HT1080 (cell line): ENCODE measurements at regions not wholly inside any gene's neighbourhood (a gene's known extent, or its start where the extent isn't known, plus 50 kb on each side); places are given as distances from the start of the nearest gene placed in this dataset.

Experiments used
- DNase-seq: peaks from one replicate; pipeline ENCODE4 v3.0.0-alpha.2; 2015; ENCODE audit warnings: low read depth

DNA sequence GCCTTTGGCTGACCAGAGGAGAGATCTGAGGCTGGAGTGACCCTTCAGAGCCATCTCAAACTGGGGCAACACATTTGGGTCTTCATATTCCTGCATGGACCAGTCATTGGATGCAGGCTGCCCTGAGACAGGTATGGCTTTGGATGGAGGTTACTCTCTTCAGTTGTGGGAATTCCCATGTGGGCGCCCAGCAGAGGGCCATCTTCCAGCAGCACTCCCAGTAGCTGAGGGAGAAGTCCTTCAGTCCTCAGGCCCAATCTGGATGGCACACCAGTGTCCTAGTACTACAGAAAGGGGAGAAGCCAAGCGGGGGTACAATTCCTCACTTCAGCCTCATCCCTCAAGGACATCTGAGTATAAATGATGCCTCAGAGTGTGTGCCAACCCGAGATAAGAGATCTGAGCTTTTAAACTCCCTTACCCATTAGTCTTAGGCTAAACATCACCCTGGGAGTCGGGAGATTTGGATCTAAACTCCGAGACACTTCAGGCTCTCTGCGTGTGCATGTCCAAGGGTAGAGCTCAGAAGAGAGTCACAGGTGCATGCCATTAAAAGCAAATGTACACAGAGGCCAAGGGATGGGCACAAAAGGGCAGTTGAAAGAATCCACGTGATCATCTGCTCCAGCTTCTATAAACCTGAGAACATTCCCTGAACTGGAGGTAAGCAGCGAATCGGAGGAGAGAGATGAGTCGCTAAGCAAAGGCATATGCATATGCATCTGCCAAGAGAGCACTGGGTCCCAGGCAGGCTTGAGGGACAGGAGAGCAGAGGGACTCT is 204.6 kb downstream of the CD83 start:
- no peak for DNase-seq

DNA sequence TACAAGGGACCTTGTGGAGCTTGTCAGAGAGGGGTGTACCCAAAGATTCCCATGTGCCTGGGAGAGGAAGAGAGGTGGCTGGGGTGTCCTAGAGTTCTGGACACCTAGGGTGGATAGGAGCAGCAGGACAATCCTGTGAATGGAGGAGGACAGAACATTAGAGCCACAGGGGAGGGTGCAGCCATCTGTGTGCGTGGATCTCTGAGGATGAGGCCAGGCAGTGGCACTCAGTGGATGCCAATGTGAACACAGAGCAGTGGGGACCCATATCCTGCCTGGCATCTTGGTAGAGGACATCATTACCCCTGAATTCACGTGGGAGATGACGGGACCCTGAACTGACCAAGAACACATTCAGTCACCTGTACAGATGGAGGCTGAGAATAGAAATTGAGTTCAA is 205.3 kb downstream of the CD83 start:
- DNase-seq, result no peak

DNA sequence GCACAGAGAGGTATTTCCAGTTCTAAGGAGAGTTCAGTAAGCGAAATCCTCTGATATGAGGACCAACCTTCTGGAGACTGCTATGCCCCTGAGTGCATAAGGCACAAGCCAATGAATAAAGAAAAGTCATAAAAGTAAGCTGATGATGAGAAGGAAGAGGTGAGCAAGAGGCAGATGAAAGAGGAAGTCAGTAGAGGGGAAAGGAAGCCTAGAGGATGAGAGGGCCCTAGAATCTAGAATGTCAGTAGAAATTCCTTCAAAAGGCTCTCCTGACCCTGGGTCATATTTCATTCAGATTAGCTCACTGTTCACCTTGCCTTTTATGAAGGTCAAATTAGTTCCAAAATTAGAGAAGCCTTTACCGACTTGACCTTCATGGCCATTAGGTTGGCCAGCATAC is 209.2 kb downstream of the CD83 start:
- no peak for DNase-seq

DNA sequence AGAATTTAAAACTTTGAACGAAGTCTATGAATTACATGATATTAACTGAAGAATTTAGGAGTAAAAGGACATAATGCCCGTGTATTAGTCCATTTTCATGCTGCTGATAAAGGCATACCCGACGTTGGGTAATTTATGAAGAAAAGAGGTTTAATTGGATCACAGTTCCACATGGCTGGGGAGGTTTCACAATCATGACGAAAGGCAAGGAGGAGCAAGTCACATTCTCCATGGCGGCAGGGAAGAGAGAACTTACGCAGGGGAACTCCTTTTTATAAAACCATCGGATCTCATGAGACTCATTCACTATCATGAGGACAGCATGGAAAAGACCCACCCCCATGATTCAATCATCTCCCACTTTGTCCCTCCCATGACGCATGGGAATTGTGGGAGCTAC is 210.6 kb downstream of the CD83 start:
- no peak for DNase-seq

DNA sequence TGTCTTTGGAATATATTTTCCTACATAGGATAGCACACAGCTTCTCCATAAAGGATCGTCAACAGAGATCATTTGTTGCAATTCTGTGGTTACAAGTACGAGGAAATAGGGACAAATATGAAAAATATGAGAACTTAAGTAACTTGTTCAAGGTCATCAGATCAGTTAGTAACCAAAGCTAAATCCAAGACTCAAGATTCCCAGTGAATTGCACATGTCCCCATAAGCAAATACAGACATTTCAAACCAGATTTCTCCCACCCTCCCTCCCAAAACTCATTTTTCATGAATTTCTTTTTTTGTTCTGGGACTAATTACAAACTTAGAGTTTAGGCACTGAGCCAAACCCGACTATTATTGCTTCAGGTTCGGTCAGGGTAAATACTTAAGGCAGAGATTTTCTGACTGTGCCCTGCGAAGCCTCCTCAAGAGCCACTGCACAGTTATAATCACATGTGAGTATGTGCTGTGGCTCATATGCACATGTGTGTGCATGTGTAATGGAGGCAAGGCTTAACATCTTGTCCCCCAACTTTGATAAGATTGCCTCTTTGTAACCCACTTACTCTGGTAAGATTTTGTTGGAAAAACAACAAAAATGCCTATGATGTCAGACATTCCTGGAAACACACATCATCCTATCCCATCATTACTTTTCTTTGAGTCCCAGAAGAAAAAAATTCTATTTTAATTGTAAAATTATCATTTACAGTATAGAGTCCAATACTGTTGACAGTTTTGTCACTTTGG is 216.2 kb downstream of the CD83 start:
- no peak for DNase-seq

DNA sequence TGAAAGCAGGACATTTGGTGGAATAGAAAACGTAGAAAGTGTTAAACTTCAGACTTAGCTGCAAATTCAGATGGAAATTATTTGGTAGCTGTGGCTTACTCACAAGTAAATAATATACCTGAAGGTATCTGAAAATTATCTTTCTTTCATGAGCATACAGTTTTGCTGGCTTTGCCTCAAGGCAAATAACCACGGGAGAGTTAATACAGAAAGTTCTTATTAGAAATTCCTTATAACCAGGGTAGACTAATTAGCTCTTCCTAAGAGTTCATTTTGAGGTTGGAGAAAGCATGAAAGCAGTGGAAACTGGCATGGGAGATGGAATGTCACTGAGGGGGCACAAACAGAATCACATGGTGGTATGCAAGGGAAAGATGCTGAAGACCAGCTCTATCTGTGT is 217.5 kb downstream of the CD83 start:
- DNase-seq, result no peak

DNA sequence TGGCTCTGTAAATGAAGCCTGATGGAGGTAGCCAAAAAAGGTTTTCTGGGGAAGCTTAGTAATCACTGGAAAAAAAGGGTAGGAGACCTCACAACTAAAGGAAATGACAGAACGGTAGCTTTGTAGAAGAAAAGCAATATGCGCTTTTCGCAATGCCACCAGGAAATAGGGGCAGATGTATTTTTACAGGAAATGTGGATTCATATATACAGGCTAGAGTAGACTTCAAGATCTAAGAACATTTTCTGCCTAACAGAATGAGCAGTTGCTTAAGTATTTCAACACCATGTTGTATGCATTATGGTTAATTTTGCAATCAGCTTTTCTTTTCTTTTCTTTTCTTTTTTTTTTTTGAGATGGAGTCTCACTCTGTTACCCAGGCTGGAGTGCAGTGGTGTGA is 219.6 kb downstream of the CD83 start:
- DNase-seq, result no peak

DNA sequence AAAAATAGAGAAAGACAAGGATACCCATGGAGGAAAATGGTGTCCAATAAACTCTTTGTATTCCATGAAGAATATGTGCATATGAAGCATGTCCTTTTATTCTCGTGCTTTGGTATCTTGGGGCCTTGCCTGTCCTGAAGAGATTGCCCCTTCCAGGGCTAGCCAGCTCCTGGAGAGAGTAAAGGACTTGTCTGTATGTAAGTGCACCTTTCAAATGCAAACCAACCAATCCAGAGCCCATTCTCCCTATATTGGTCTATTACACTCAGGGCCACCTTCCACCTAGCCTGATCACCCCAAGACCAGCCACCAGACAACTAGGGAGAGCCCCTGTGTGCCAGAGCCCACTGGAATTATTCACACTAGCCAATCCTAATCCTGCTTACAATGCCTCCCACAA is 221.6 kb downstream of the CD83 start:
- no peak for DNase-seq

DNA sequence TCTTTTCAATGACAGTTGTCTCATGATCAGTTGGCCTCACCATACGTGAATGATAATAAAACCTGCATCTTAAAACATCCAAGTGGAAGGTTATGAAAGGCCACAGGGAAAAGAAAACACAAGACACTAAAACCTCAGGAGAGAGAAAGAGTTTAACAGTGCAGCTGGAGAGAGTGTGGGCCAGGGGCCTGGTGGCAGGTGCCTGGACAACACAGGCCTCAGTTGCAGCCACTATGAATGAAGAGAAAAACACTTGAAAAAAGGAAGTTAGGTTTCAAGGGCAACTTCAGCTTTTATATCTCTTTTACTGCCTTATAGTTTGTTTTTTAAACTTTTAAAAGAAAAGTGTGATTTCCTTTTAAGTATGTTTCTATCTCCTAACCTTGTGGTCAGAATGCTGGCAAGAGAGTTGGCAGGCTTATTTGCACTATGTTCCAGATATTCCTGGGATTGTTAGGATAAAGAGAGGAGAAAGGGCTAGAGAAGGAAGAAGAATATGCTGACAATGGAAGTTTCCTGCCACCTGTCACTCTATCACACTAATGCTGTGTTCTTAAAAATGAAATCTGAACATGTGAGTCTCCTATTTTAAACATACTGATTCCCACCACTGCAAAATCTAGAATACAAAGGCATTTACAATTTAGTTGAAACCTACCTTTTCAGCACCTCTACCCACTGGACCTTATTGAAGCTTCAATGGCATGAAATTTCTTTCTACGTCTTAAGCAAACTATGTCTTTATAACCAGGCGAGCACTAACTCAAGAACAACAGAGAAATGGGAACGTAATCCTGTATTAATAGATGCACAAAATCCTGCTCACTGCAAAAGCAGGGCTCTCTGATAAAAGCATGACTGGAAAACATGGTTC is 222.4 kb downstream of the CD83 start:
- no peak for DNase-seq

DNA sequence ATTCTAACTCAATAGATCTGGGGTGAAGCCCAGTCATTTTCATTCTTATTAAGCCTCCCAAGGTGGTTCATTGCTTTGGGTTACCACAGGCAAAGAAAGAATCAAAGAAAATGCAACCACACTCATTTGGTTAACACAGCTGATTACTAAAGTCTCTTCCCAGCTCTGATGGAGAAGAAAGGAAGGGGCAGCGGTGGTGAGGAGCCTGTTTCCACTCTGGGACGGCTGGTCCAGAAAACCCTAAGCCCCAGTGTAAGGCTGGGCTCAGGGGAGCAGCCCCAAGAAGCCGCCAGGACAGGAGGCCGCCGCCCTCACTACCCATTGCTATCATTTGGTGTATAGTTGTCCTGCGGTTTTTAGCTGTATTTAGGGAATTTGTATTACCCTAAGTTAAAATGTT is 226.9 kb downstream of the CD83 start:
- DNase-seq, result no peak

DNA sequence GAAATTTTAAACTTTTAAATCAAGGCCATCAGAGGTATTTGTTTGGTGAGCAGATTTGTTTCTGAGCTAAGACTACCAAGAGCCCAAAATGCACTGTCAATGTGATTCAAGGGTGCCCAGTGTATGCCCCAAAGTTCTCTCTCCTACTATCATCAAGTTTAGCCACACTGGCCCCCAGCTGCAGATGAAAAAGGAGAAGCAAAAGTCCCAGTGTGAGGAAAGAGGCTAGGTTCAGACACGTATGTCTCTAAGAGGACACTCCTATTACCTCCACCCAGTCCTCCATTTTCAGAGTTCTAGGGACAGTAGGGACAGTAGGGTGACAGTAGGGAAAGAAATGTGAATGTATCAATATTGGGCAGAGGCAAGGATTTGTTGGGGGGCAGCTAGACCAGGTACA is 230.8 kb downstream of the CD83 start:
- DNase-seq, result no peak

DNA sequence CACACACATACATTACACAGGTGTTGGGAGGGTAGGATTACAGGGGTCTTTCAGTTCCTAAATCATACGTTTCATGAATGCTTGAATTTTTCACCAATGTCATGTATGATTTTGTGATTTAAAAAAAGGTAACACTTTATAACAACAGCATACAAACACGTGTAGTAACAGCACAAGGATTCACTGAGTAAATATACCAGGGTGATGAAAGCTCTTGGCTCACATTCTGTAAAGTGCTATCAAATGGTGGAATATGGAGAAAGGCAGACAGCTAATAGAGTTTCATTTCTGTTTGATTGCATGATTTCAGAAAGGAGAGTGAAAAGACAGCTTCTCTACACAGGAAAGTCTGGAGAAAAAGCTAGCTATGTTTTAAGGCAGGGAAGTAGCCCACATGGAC is 231.9 kb downstream of the CD83 start:
- DNase-seq, result no peak

DNA sequence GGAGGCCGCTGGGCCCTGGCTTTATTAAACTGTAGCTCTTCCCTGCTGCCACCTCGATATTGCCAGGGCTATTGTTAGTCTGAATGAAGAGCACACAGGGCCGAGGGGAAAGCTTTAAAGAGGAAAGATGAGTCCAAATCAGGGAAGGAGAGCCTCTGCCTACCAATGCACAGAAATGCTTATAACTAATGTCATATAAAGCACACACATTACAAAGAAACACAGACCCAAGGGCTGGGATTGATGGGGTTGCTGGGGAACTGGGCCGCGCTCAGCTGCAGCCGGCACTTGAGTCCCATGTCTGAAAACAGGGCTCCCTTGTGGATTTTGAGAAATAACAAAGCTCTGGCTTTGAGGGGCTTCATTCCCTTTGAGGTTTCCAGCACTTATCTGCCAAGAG is 232.6 kb downstream of the CD83 start:
- no peak for DNase-seq

DNA sequence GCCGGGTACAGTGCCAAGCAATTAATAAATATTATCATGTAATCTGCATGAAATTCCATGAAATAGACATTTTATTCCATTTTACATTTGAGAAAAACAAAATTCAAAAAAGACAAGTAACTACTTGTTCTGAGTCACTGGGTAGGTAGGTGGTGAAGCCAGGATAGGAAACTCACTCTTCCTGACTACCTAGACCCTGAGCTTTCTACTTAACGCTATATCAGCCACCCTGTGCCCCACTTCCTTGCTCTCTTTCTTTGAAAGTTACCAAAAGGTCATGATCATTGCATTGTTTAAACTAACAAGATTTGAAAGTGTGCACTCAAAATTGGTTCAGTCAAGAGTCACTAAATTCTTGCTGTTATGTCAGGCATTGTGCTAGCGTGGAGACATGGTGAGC is 235.7 kb downstream of the CD83 start:
- no peak for DNase-seq

DNA sequence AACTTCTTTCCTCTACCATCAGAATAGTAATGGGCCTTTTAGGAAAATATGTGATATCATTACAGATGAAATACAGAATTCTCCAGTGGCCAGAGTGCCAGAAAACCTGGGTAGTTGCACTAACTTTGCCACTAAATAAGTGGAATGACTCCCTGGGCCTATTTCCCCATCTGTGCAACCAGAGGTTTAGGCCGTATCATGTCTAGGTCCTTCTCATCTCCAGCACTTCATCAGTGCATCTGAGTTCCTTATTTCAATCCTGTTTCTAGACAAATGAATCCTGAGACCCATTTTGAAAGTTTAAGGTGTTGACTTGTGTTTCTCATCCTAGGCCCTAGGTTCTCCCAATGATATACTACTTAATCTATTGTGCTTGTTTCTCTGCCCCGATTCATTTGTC is 236.2 kb downstream of the CD83 start:
- no peak for DNase-seq

DNA sequence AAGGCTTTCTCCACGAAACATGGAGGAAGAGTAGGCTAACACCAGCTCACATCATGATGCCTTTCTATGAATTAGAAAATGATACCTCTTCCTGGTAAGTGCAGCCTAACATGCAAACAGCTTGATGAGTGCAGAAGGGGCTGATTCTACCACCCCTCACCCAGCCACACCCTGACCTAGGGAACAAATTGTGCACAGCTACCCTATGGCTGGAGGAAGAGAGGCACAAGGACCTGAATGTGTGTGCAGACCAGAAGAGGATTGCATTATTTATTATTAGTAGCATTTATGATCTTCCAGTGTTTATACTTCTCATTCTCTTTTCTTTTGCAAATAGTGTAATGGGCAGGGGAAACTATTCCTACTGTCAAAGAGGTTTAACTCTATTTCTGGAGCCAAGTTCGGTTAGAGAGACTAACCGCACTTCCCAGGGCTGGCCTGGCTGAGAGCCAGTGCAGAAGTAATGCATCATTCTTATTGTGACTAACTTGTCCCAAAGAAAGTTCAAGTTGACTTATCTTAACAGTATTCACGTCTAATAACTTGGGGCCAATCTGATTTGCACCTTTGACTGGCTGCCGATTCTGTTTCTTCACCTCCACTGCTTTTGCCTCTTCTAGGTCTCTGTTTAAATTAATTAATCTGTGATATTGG is 237.5 kb downstream of the CD83 start:
- peak; percentile 79 for DNase-seq

DNA sequence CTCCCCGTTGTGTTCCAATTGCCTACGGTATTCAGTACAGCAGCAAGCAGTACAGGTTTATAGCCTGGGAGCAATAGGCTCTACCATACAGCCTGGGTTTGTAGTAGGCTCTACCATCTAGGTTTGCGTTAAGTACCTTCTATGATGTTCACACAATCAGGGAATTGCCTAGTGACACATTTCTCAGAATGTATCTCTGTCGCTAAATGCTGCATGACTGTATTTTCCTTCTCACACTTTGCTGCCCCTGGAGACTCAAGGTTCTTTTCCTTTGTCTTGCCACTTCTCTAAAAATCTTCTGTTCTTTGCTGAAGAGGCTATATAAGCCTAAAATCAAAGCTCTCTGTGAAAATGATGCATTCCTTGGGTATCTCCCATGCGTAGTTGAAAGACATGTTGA is 241.9 kb downstream of the CD83 start:
- no peak for DNase-seq

DNA sequence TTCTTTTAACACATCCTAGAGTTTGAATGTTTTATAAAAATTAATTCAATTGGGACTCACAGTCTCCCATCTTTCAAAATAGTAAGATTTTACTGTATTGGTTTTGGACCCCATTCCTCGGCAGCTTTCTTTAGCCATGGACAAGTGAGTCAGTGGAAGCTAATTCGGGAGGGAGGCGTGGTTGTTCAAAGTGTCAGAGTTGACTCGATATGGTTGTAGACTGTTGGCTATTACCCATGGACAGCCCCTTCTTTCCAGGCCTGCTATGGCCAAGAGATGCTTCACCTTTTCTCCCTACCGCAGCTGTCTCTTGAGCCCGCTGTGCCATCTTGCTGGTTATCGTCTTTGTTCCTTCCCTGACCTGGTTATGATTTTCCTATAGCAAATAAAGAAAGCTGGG is 243.0 kb downstream of the CD83 start:
- no peak for DNase-seq

DNA sequence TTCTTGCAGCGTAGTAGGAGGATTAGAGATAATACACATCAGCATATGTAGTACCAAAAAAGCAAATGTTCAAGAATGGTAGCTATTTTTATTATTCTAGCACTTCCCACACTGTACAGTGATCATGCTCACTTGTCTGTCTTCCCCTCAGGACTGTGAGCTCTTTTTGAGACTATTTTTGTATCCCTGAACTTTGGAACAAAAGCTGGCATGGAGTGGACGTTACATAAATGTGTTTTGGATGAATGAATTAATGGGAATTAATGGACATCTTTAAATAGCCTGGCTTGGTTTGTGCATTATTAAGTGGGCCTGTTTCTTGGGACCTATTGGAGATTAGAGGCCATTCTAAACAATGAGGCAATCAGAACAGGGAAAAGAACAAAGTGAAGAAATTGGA is 243.7 kb downstream of the CD83 start:
- DNase-seq, result no peak

DNA sequence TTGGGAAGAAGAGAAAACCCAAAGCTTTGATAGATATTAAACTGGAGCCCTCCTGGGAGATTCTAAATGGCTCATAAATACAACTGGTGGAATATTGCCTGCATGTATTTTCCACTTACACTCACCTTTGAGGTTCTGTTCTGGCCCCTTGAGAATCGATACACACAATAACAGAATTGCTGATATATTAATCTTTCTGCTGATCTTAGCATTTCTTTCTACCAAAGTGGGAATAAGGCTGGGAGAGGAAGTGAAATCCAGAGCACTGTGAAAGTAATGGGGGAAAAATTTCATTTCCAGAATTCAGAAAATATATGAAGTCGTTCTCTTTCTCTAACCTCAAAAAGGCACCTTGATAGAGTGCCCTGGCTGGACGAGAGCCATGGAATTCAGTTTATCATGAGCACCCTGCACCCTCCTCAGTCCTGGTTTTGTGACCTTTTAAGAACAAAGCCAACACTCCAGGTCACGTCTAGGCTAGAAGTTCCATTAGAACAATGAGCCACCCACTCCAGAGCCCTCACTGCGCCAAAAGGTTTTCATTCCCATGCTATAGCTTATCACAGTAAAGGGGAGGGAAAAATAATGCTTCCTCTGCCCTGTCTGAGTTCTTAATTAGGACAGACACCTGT is 244.5 kb downstream of the CD83 start:
- DNase-seq, result no peak

DNA sequence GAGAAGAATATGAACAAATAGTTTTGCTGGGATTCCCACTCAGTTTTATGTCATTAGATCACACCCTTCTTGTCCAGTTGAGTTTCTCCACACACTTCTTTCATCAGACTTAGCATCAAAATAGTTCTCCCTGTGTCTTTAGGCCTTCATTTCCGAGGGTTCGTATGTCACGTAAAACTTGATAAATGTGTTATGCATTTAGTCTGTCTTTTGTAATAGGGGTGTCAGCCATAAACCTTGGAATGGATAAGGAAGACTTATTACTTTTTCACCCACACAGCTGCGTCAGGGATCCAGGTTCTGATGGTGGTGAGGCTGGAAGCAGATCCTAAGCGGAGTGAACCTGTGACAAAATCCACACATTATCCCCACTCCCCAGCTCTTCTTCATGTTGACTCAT is 246.8 kb downstream of the CD83 start:
- no peak for DNase-seq
